ENCODE measurements at regions not wholly inside any gene's neighbourhood (a gene's known extent, or its start where the extent isn't known, plus 50 kb on each side); places are given as distances from the start of the nearest gene placed in this dataset.

DNA sequence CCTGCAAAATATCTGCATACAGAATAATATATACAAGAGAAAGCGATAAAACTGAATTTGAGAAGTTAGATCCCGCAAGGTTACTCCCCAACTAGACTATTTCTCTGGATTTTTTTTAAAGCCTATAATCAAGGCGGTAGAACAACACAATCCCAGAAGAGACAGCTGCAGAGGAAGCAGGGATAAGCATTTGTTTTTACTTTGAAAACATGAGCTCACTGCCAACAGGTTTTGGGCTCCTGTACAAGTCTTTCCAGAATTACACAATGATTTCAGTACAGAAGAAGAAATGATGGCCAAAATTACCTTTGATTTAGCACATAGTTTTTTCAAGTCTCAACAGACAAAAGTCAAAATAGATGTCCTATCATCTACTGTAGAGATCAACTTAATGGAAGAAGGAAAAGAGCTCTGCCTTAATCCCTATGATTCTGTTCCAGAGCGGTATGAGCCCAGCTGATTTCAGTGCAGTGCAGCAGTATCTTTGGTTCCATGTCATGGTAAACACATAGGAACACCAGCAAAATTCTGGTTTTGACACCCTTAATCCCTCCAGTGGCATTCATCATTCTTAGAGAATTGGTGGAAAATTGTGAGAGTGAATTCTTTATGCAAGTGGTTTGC lies 304.3 kb downstream of the HDGFL1 start:
- TF ChIP-seq TFCP2L1 (CRISPR knock-in tag; IDR thresholded peaks at IDR 0.05) (no peak), HOXB5 (CRISPR knock-in tag; IDR thresholded peaks at IDR 0.05) (no peak), ZFP36 (IDR thresholded peaks at IDR 0.05; ENCODE audit: borderline replicate concordance, partially characterized antibody) (no peak), HEYL (CRISPR knock-in tag; IDR thresholded peaks at IDR 0.05) (no peak), ESRRA (IDR thresholded peaks at IDR 0.05; ENCODE audit: borderline replicate concordance, low read length) (no peak), TP53 (CRISPR knock-in tag; IDR thresholded peaks at IDR 0.05) (no peak), CEBPB (IDR thresholded peaks at IDR 0.05) (no peak), HOXB13 (CRISPR knock-in tag; IDR thresholded peaks at IDR 0.05; ENCODE audit: low read depth) (no peak), CBX2 (IDR thresholded peaks at IDR 0.05; ENCODE audit: borderline replicate concordance, low read depth) (no peak), JUN (IDR thresholded peaks at IDR 0.05) (no peak), RARB (CRISPR knock-in tag; IDR thresholded peaks at IDR 0.05) (no peak), RCOR1 (IDR thresholded peaks at IDR 0.05; ENCODE audit: low read depth, low read length) (no peak), SREBF2 (IDR thresholded peaks at IDR 0.05) (no peak)
- TF ChIP-seq, protein P1, sequence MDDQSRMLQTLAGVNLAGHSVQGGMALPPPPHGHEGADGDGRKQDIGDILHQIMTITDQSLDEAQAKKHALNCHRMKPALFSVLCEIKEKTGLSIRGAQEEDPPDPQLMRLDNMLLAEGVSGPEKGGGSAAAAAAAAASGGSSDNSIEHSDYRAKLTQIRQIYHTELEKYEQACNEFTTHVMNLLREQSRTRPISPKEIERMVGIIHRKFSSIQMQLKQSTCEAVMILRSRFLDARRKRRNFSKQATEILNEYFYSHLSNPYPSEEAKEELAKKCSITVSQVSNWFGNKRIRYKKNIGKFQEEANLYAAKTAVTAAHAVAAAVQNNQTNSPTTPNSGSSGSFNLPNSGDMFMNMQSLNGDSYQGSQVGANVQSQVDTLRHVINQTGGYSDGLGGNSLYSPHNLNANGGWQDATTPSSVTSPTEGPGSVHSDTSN (IDR thresholded peaks at IDR 0.05), result no peak
- TF ChIP-seq, protein P2, sequence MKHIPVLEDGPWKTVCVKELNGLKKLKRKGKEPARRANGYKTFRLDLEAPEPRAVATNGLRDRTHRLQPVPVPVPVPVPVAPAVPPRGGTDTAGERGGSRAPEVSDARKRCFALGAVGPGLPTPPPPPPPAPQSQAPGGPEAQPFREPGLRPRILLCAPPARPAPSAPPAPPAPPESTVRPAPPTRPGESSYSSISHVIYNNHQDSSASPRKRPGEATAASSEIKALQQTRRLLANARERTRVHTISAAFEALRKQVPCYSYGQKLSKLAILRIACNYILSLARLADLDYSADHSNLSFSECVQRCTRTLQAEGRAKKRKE (CRISPR knock-in tag; IDR thresholded peaks at IDR 0.05; ENCODE audit: low read depth), result no peak
- TF ChIP-seq, protein P3, sequence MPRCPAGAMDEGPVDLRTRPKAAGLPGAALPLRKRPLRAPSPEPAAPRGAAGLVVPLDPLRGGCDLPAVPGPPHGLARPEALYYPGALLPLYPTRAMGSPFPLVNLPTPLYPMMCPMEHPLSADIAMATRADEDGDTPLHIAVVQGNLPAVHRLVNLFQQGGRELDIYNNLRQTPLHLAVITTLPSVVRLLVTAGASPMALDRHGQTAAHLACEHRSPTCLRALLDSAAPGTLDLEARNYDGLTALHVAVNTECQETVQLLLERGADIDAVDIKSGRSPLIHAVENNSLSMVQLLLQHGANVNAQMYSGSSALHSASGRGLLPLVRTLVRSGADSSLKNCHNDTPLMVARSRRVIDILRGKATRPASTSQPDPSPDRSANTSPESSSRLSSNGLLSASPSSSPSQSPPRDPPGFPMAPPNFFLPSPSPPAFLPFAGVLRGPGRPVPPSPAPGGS (IDR thresholded peaks at IDR 0.05), result no peak
- TF ChIP-seq, protein P4, sequence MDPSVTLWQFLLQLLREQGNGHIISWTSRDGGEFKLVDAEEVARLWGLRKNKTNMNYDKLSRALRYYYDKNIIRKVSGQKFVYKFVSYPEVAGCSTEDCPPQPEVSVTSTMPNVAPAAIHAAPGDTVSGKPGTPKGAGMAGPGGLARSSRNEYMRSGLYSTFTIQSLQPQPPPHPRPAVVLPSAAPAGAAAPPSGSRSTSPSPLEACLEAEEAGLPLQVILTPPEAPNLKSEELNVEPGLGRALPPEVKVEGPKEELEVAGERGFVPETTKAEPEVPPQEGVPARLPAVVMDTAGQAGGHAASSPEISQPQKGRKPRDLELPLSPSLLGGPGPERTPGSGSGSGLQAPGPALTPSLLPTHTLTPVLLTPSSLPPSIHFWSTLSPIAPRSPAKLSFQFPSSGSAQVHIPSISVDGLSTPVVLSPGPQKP (IDR thresholded peaks at IDR 0.05; ENCODE audit: low read depth, low read length), result no peak

DNA sequence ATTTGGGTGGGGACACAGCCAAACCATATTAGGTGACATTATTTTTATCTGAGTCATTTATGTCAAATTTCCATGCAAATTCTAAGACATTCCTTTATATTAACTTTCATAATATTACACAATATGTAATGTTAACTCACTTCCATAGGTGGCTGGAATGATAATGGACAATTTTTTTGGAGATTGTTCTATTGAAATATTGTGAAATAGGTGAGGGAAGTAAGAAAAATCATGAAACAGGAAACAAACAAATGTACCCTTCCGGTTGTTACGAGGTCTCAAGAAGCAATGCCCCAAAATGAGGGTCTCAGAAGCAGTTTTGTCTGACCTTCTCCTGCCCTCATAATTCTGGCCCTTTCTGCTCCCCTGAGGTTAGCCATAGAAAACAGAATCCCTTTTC lies 306.5 kb downstream of the HDGFL1 start:
- WGBS (ENCODE audit: missing lambda C conversion rate), result 86% methylated on average over 2 of the region's 2 CpGs
- no peak for FAIRE-seq
- TF ChIP-seq NR3C1 (IDR thresholded peaks at IDR 0.05), result no peak
- TF ChIP-seq, protein P5, sequence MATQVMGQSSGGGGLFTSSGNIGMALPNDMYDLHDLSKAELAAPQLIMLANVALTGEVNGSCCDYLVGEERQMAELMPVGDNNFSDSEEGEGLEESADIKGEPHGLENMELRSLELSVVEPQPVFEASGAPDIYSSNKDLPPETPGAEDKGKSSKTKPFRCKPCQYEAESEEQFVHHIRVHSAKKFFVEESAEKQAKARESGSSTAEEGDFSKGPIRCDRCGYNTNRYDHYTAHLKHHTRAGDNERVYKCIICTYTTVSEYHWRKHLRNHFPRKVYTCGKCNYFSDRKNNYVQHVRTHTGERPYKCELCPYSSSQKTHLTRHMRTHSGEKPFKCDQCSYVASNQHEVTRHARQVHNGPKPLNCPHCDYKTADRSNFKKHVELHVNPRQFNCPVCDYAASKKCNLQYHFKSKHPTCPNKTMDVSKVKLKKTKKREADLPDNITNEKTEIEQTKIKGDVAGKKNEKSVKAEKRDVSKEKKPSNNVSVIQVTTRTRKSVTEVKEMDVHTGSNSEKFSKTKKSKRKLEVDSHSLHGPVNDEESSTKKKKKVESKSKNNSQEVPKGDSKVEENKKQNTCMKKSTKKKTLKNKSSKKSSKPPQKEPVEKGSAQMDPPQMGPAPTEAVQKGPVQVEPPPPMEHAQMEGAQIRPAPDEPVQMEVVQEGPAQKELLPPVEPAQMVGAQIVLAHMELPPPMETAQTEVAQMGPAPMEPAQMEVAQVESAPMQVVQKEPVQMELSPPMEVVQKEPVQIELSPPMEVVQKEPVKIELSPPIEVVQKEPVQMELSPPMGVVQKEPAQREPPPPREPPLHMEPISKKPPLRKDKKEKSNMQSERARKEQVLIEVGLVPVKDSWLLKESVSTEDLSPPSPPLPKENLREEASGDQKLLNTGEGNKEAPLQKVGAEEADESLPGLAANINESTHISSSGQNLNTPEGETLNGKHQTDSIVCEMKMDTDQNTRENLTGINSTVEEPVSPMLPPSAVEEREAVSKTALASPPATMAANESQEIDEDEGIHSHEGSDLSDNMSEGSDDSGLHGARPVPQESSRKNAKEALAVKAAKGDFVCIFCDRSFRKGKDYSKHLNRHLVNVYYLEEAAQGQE (IDR thresholded peaks at IDR 0.05), result no peak
- TF ChIP-seq ZNF302 (CRISPR knock-in tag; IDR thresholded peaks at IDR 0.05), result no peak
- TF ChIP-seq KDM5A (IDR thresholded peaks at IDR 0.05), result no peak
- TF ChIP-seq MYC (IDR thresholded peaks at IDR 0.05; ENCODE audit: borderline replicate concordance, low read length), result no peak
- TF ChIP-seq, protein P6, sequence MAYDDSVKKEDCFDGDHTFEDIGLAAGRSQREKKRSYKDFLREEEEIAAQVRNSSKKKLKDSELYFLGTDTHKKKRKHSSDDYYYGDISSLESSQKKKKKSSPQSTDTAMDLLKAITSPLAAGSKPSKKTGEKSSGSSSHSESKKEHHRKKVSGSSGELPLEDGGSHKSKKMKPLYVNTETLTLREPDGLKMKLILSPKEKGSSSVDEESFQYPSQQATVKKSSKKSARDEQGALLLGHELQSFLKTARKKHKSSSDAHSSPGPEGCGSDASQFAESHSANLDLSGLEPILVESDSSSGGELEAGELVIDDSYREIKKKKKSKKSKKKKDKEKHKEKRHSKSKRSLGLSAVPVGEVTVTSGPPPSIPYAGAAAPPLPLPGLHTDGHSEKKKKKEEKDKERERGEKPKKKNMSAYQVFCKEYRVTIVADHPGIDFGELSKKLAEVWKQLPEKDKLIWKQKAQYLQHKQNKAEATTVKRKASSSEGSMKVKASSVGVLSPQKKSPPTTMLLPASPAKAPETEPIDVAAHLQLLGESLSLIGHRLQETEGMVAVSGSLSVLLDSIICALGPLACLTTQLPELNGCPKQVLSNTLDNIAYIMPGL (CRISPR knock-in tag; IDR thresholded peaks at IDR 0.05; ENCODE audit: borderline replicate concordance), result no peak
- no peak for TF ChIP-seq SMC3 (IDR thresholded peaks at IDR 0.05)
- no peak for TF ChIP-seq ZSCAN20 (CRISPR knock-in tag; IDR thresholded peaks at IDR 0.05)
- no peak for TF ChIP-seq NFE2L2 (conservative IDR thresholded peaks at IDR 0.05; ENCODE audit: low read length)
- TF ChIP-seq HOXB13 (CRISPR knock-in tag; IDR thresholded peaks at IDR 0.05; ENCODE audit: low read depth), result no peak
- TF ChIP-seq, protein P7, sequence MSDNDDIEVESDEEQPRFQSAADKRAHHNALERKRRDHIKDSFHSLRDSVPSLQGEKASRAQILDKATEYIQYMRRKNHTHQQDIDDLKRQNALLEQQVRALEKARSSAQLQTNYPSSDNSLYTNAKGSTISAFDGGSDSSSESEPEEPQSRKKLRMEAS (IDR thresholded peaks at IDR 0.05), result no peak

More for the DNA sequence above, 304.3 kb downstream of the HDGFL1 start:
- Histone ChIP-seq H3K4me3 (no peak overlapping the region), H3K27ac (no peak overlapping the region), H3K4me1 (no peaks in the 10 kb centered on the region), H3K9me3 (no peaks in the 10 kb centered on the region; the same call in 2 of the 3 replicates), H3K4me2 (no peak overlapping the region)
- no peak for ATAC-seq
- 95% methylated on average over 4 of the region's 4 CpGs for WGBS (ENCODE audit: missing lambda C conversion rate)
- DNase-seq (ENCODE audit: low read depth in 1 of 2, low spot score in 1 of 2), result no peak
- ChIA-PET CTCF (no interaction called here), POLR2A (no interaction called here)
- no peak for FAIRE-seq

More for the DNA sequence above, 306.5 kb downstream of the HDGFL1 start:
- H3K4me1 ChIP-seq, result peaks cover 7% of the 10 kb centered on the region
- H3K4me3 ChIP-seq, result no peak overlapping the region
- DNase-seq (ENCODE audit: low read depth in 1 of 2, low spot score in 1 of 2) (no peak), ATAC-seq (no peak)
- POLR2A ChIA-PET, result no interaction called here
- CTCF ChIA-PET, result no interaction called here
- no peak overlapping the region for H3K4me2 ChIP-seq
- H3K9me3 ChIP-seq, result no peaks in the 10 kb centered on the region; the same call in 2 of the 3 replicates
- H3K27ac ChIP-seq, result no peak overlapping the region

Measured in A549 (cell line).